Endothelial cell (in vitro differentiated cells): ENCODE measurements at regions not wholly inside any gene's neighbourhood (a gene's known extent, or its start where the extent isn't known, plus 50 kb on each side); places are given as distances from the start of the nearest gene placed in this dataset.

Experiments
- DNase-seq: peaks from one replicate; pipeline ENCODE4 v3.0.0; 2021; ENCODE audit warnings: low spot score
- H3K27ac Mint-ChIP-seq: one replicate; pipeline ENCODE4 v1.8.0; 2021; ENCODE audit warnings: mixed read lengths, inconsistent platforms; ENCODE audit not compliant: unreplicated experiment
- H3K27me3 Mint-ChIP-seq: one replicate; pipeline ENCODE4 v1.8.0; 2021; ENCODE audit warnings: mild to moderate bottlenecking, moderate library complexity, mixed read lengths, inconsistent platforms; ENCODE audit not compliant: unreplicated experiment
- H3K36me3 Mint-ChIP-seq: one replicate; pipeline ENCODE4 v1.8.0; 2021; ENCODE audit warnings: mild to moderate bottlenecking, low read depth, mixed read lengths, inconsistent platforms; ENCODE audit not compliant: unreplicated experiment
- H3K4me1 Mint-ChIP-seq: one replicate; pipeline ENCODE4 v1.8.0; 2021; ENCODE audit warnings: mild to moderate bottlenecking, mixed read lengths, inconsistent platforms; ENCODE audit not compliant: unreplicated experiment
- H3K4me3 Mint-ChIP-seq: one replicate; pipeline ENCODE4 v1.8.0; 2021; ENCODE audit warnings: mild to moderate bottlenecking, mixed read lengths, inconsistent platforms; ENCODE audit not compliant: unreplicated experiment
- H3K9me3 Mint-ChIP-seq: one replicate; pipeline ENCODE4 v1.8.0; 2021; ENCODE audit warnings: mixed read lengths, inconsistent platforms; ENCODE audit not compliant: unreplicated experiment
- CTCF ChIP-seq: fragments of 200-600 bp; sonication (generic); IDR thresholded peaks from one replicate; pipeline ENCODE4 v1.5.0; 2021; ENCODE audit warnings: antibody characterized with exemption; ENCODE audit not compliant: unreplicated experiment

GRCh38 chr22:47859881-47860525 is 1097.6 kb downstream of the TBC1D22A start:
- Mint-ChIP-seq H3K27ac (no peak overlapping the region), H3K27me3 (peaks cover 10% of the 10 kb centered on the region), H3K4me3 (no peak overlapping the region), H3K36me3 (peaks cover 4% of the 10 kb centered on the region), H3K9me3 (peaks cover 23% of the 10 kb centered on the region), H3K4me1 (no peaks in the 10 kb centered on the region)
- no peak for TF ChIP-seq CTCF
- no peak for DNase-seq

- Mint-ChIP-seq H3K27me3 (peaks cover 10% of the 10 kb centered on the region), H3K4me1 (no peaks in the 10 kb centered on the region), H3K36me3 (peaks cover 4% of the 10 kb centered on the region), H3K4me3 (no peak overlapping the region), H3K27ac (no peak overlapping the region), H3K9me3 (peaks cover 23% of the 10 kb centered on the region)
- no peak for DNase-seq
- no peak for TF ChIP-seq CTCF
These were observed 1096.4 kb downstream of the TBC1D22A start for GRCh38 chr22:47858773-47859306.

GRCh38 chr22:47854680-47855079 is 1092.2 kb downstream of the TBC1D22A start:
- Mint-ChIP-seq H3K4me1 (no peaks in the 10 kb centered on the region), H3K27me3 (no peaks in the 10 kb centered on the region), H3K9me3 (peaks cover 14% of the 10 kb centered on the region), H3K27ac (no peak overlapping the region), H3K36me3 (peaks cover 4% of the 10 kb centered on the region), H3K4me3 (no peak overlapping the region)
- no peak for DNase-seq
- TF ChIP-seq CTCF, result no peak

GRCh38 chr22:47854251-47854650 is 1091.8 kb downstream of the TBC1D22A start:
- H3K36me3 Mint-ChIP-seq, result peaks cover 4% of the 10 kb centered on the region
- no peak overlapping the region for H3K4me3 Mint-ChIP-seq
- H3K4me1 Mint-ChIP-seq, result no peaks in the 10 kb centered on the region
- H3K9me3 Mint-ChIP-seq, result peaks cover 14% of the 10 kb centered on the region
- TF ChIP-seq CTCF, result no peak
- no peak overlapping the region for H3K27ac Mint-ChIP-seq
- no peaks in the 10 kb centered on the region for H3K27me3 Mint-ChIP-seq
- DNase-seq, result no peak

GRCh38 chr22:47853750-47854149 is 1091.3 kb downstream of the TBC1D22A start:
- no peak for DNase-seq
- Mint-ChIP-seq H3K4me1 (no peaks in the 10 kb centered on the region), H3K4me3 (no peak overlapping the region), H3K36me3 (peaks cover 4% of the 10 kb centered on the region), H3K27ac (no peak overlapping the region), H3K9me3 (peaks cover 14% of the 10 kb centered on the region), H3K27me3 (no peaks in the 10 kb centered on the region)
- no peak for TF ChIP-seq CTCF
